Suprapubic skin (tissue), 4 donors: ENCODE measurements at regions not wholly inside any gene's neighbourhood (a gene's known extent, or its start where the extent isn't known, plus 50 kb on each side); places are given as distances from the start of the nearest gene placed in this dataset.

ENCODE experiments used
- DNase-seq, 2 donors: peaks; one replicate each; pipeline ENCODE4 v3.0.0-alpha.2; 2019; ENCODE audit warnings: low spot score in 2 of 2
- H3K27ac ChIP-seq: fragments of 200-600 bp; sonication (generic); one replicate; pipeline ENCODE4 v1.5.1; 2019
- H3K27me3 ChIP-seq: fragments of 200-600 bp; sonication (generic); one replicate; pipeline ENCODE4 v1.5.1; 2019
- H3K36me3 ChIP-seq: fragments of 200-600 bp; sonication (generic); one replicate; pipeline ENCODE4 v1.5.1; 2019
- H3K4me1 ChIP-seq: fragments of 200-600 bp; sonication (generic); one replicate; pipeline ENCODE4 v1.5.1; 2019
- H3K4me3 ChIP-seq: fragments of 200-600 bp; sonication (generic); one replicate; pipeline ENCODE4 v1.5.1; 2019; ENCODE audit warnings: mild to moderate bottlenecking
- H3K9me3 ChIP-seq: fragments of 200-600 bp; sonication (generic); one replicate; pipeline ENCODE4 v1.5.1; 2019
- EP300 ChIP-seq: sonication (generic); formaldehyde crosslinking; IDR thresholded peaks from one replicate; pipeline ENCODE4 v1.6.1; 2017; ENCODE audit warnings: antibody characterized with exemption
- POLR2A ChIP-seq, 2 donors: fragments of 450-650 bp; IDR thresholded peaks; one replicate each; pipeline ENCODE4 v1.6.1; 2017; ENCODE audit warnings: antibody characterized with exemption in 2 of 2, mild to moderate bottlenecking in 2 of 2, moderate library complexity in 2 of 2
- POLR2AphosphoS5 ChIP-seq, 3 donors: sonication (generic); formaldehyde crosslinking; IDR thresholded peaks; one replicate each; pipeline ENCODE4 v1.6.1; 2017; ENCODE audit warnings: antibody characterized with exemption in 3 of 3
- WGBS: methylation state at CpG from one replicate; pipeline ENCODE4 v1.1.5; 2018; 5-methylcytosine and 5-hydroxymethylcytosine counted together
- TF ChIP-seq, protein P1 (sequence below), 2 donors: fragments of 200-600 bp in 1 of 2; fragments of 450-650 bp in 1 of 2; sonication (generic) in 1 of 2; IDR thresholded peaks; one replicate each; pipeline ENCODE4 v1.5.1; 2016 to 2019; ENCODE audit warnings: antibody characterized with exemption in 2 of 2, mild to moderate bottlenecking in 1 of 2, moderate library complexity in 1 of 2

DNA sequence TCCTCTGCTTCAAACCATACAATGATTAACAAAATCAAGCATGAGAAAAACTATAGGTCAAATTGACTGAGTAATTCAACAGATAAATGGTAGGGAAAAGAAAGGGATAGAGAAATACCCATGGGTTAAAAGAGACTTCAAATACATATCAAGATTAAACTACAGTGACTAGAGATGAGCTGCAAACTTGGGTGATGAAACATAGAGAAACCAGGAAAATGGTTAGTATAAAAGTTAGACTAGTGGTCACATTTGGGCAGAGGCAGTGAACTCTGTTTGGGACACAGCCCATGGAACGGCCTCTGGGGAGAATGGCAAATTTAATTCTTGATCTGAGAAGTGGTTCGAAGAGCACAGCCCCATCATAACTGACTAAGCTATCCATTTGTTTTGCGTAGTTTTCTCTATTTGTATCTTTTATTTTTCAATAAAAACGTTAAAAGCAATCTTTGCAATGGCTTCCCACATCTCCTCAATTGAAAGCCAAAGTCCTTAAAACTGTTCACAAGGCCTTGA is 99.4 kb downstream of the APIP start:
- no peaks in the 10 kb centered on the region for H3K36me3 ChIP-seq
- H3K9me3 ChIP-seq, result peaks cover 6% of the 10 kb centered on the region
- H3K27me3 ChIP-seq, result no peaks in the 10 kb centered on the region
- TF ChIP-seq POLR2AphosphoS5 (IDR thresholded peaks at IDR 0.05) (no peak), POLR2A (IDR thresholded peaks at IDR 0.05) (no peak), EP300 (no peak)
- TF ChIP-seq, protein P1, sequence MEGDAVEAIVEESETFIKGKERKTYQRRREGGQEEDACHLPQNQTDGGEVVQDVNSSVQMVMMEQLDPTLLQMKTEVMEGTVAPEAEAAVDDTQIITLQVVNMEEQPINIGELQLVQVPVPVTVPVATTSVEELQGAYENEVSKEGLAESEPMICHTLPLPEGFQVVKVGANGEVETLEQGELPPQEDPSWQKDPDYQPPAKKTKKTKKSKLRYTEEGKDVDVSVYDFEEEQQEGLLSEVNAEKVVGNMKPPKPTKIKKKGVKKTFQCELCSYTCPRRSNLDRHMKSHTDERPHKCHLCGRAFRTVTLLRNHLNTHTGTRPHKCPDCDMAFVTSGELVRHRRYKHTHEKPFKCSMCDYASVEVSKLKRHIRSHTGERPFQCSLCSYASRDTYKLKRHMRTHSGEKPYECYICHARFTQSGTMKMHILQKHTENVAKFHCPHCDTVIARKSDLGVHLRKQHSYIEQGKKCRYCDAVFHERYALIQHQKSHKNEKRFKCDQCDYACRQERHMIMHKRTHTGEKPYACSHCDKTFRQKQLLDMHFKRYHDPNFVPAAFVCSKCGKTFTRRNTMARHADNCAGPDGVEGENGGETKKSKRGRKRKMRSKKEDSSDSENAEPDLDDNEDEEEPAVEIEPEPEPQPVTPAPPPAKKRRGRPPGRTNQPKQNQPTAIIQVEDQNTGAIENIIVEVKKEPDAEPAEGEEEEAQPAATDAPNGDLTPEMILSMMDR (IDR thresholded peaks at IDR 0.05), result no peak
- WGBS, result 82% methylated on average over 4 of the region's 4 CpGs
- no peaks in the 10 kb centered on the region for H3K4me1 ChIP-seq
- no peak overlapping the region for H3K27ac ChIP-seq
- H3K4me3 ChIP-seq, result no peak overlapping the region
- no peak for DNase-seq

DNA sequence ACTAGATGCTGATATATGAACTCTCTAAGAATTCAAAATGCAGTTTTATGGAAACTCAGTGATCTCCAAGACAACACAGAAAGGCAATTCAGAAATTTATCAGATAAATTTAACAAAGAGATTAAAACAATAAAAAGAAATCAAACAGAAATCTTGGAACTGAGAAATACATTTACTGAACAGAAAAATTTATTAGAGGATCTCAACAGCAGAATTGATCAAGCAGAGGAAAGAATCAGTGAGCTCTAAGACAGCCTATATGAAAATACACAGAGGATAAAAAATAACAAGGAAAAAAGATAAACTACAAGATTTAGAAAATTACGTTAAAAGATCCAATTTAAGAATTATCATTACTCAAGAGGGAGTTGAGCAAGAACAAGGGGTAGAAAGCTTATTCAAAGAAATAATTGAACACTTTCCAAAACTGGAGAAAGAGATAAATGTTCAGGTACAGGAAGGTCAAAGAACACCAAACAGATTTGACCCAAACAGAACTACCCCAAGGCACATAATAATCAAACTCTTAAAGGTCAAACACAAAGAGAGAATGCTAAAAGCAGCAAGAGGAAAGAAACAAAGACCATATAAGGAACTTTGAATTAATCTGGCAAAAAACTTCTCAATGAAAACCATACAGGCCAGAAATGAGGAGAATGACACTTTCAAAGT is 103.1 kb downstream of the APIP start:
- DNase-seq, result no peak
- Histone ChIP-seq H3K4me1 (peaks cover 13% of the 10 kb centered on the region), H3K27me3 (no peaks in the 10 kb centered on the region), H3K4me3 (no peak overlapping the region), H3K9me3 (peaks cover 6% of the 10 kb centered on the region), H3K27ac (no peak overlapping the region), H3K36me3 (no peaks in the 10 kb centered on the region)
- TF ChIP-seq POLR2A (IDR thresholded peaks at IDR 0.05) (no peak), EP300 (no peak), POLR2AphosphoS5 (IDR thresholded peaks at IDR 0.05) (no peak)
- TF ChIP-seq, protein P1 (IDR thresholded peaks at IDR 0.05), result no peak
- 97% methylated on average over 1 of the region's 1 CpG for WGBS

GRCh38 chr11:34811858-34812257 is 104.3 kb downstream of the APIP start:
- TF ChIP-seq POLR2A (IDR thresholded peaks at IDR 0.05), result no peak
- TF ChIP-seq, protein P1 (IDR thresholded peaks at IDR 0.05), result no peak
- no peak for TF ChIP-seq POLR2AphosphoS5 (IDR thresholded peaks at IDR 0.05)
- TF ChIP-seq EP300, result no peak
- no peak overlapping the region for H3K4me3 ChIP-seq
- no peaks in the 10 kb centered on the region for H3K27me3 ChIP-seq
- peaks cover 13% of the 10 kb centered on the region for H3K4me1 ChIP-seq
- H3K36me3 ChIP-seq, result no peaks in the 10 kb centered on the region
- H3K27ac ChIP-seq, result no peak overlapping the region
- no peak for DNase-seq
- peaks cover 6% of the 10 kb centered on the region for H3K9me3 ChIP-seq
- 84% methylated on average over 3 of the region's 3 CpGs for WGBS

DNA sequence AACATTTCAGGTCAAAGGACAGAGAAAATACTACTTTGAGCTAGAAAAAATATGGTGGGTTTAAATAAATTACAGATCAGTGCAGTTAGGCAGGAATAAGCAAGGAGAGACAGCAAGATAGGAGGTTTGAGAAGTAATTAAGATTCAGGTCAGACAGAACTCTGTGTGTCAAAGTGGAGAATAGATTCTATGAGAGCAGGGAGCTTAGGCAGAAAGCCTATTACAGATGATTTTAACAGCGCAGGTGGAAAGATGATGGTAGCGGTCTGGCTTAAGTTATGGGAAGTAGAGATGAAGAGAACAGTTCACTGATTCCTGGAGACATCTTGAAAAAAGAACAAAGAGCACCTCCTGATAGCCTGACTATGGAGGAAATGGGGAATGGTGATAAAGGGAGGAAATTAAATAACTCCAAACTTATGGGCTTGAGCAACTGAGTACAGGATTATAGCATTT is 106.0 kb downstream of the APIP start:
- H3K27ac ChIP-seq, result peak overlapping the region; percentile 51

More for the DNA sequence above, 106.0 kb downstream of the APIP start:
- Histone ChIP-seq H3K4me1 (peaks cover 13% of the 10 kb centered on the region), H3K36me3 (no peaks in the 10 kb centered on the region), H3K27me3 (no peaks in the 10 kb centered on the region), H3K9me3 (peaks cover 6% of the 10 kb centered on the region), H3K4me3 (no peak overlapping the region)
- TF ChIP-seq POLR2A (IDR thresholded peaks at IDR 0.05), result no peak
- no peak for TF ChIP-seq EP300
- TF ChIP-seq, protein P1 (IDR thresholded peaks at IDR 0.05), result no peak
- no peak for TF ChIP-seq POLR2AphosphoS5 (IDR thresholded peaks at IDR 0.05)
- 63% methylated on average over 2 of the region's 2 CpGs for WGBS
- DNase-seq, result no peak
